WERI-Rb-1 (cell line): ENCODE measurements at regions not wholly inside any gene's neighbourhood (a gene's known extent, or its start where the extent isn't known, plus 50 kb on each side); places are given as distances from the start of the nearest gene placed in this dataset.

Source experiments
- DNase-seq: peaks from one replicate; pipeline ENCODE4 v3.0.0-alpha.2; 2020
- H3K27ac ChIP-seq: fragments of 250-450 bp; sonication (Bioruptor Pico); 2 replicates; pipeline ENCODE4 v1.5.1; 2020; ENCODE audit warnings: mild to moderate bottlenecking, moderate library complexity
- H3K27me3 ChIP-seq: fragments of 250-450 bp; sonication (Bioruptor Pico); 2 replicates; pipeline ENCODE4 v1.5.1; 2021; ENCODE audit warnings: mild to moderate bottlenecking, low read depth, moderate library complexity; ENCODE audit not compliant: insufficient read depth, severe bottlenecking
- H3K36me3 ChIP-seq: fragments of 250-450 bp; sonication (Bioruptor Pico); 2 replicates; pipeline ENCODE4 v1.5.1; 2020; ENCODE audit warnings: mild to moderate bottlenecking, moderate library complexity
- H3K4me3 ChIP-seq: 2 replicates; pipeline ENCODE4 v1.5.1; 2011; ENCODE audit warnings: low read depth, mild to moderate bottlenecking, control low read depth, low read length
- H3K9me3 ChIP-seq: fragments of 250-450 bp; sonication (Bioruptor Pico); 2 replicates; pipeline ENCODE4 v1.5.1; 2021; ENCODE audit warnings: mild to moderate bottlenecking, moderate library complexity; ENCODE audit not compliant: severe bottlenecking
- TF ChIP-seq, protein P1 (sequence below): IDR thresholded peaks from 2 replicates; pipeline ENCODE4 v1.5.1; 2011; ENCODE audit warnings: low read depth, mild to moderate bottlenecking, control low read depth, inconsistent platforms, low read length

DNA sequence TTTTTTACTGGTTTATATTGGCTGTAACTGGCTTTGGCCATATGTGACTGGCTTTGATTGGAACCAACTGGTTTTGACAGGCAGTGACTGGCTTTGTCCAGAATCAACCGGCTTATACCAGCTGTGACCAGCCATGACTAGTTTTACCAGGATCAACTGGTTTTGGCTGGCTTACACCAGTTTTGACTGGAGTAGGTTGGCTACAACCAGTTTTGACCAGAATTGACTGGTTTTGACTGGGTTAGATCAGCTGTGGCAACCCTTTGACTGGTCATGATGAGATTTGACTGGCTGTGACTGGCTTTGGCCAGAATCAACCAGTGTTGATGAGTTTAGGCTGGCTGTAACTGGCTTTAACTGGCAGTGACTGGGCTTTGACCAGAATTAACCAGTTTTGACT lies 169.2 kb upstream of the AMOT start:
- no peak overlapping the region for H3K4me3 ChIP-seq
- no peaks in the 10 kb centered on the region for H3K36me3 ChIP-seq
- peaks cover 55% of the 10 kb centered on the region for H3K27me3 ChIP-seq
- H3K27ac ChIP-seq, result no peak overlapping the region
- H3K9me3 ChIP-seq, result peaks cover 4% of the 10 kb centered on the region
- TF ChIP-seq, protein P1, sequence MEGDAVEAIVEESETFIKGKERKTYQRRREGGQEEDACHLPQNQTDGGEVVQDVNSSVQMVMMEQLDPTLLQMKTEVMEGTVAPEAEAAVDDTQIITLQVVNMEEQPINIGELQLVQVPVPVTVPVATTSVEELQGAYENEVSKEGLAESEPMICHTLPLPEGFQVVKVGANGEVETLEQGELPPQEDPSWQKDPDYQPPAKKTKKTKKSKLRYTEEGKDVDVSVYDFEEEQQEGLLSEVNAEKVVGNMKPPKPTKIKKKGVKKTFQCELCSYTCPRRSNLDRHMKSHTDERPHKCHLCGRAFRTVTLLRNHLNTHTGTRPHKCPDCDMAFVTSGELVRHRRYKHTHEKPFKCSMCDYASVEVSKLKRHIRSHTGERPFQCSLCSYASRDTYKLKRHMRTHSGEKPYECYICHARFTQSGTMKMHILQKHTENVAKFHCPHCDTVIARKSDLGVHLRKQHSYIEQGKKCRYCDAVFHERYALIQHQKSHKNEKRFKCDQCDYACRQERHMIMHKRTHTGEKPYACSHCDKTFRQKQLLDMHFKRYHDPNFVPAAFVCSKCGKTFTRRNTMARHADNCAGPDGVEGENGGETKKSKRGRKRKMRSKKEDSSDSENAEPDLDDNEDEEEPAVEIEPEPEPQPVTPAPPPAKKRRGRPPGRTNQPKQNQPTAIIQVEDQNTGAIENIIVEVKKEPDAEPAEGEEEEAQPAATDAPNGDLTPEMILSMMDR, result no peak
- no peak for DNase-seq

DNA sequence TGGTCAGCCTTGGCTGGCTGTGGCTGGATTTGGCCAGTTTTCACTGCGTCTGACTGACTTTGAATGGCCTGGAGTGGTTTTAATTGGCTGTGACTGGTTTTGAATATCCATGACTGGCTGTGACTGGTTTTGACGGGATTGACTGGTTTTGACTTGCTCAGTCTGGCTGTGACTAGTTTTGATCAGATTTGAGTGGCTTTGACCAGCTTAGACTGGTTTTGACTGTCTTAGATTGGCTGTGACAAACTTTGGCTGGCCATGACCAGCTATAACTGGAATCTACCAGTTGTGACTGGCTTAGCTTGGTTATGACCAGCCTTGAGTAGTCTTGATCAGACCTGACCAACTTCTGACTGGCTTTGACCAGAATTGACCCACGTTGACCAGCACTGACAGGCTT lies 168.4 kb upstream of the AMOT start:
- no peak overlapping the region for H3K4me3 ChIP-seq
- peaks cover 55% of the 10 kb centered on the region for H3K27me3 ChIP-seq
- H3K9me3 ChIP-seq, result peaks cover 4% of the 10 kb centered on the region
- TF ChIP-seq, protein P1, result no peak
- no peak for DNase-seq
- H3K36me3 ChIP-seq, result no peaks in the 10 kb centered on the region
- no peak overlapping the region for H3K27ac ChIP-seq

DNA sequence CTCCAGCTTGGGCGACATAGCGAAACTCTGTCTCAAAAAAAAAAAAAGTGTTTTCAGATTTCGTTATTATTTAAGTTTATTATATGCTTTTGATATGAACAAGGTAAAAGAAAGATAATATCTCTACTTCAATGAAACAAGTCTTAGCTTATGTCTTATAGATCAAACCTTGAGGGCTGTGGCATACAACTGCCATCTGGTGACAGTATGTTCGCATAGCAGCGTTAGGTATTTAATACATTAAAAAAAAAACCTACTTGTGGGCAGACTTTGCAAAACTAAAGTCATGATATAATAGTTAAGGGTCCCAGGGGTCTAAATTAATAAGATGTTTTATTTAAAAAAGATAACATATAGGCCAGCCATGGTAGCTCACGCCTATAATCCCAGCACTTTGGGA lies 161.2 kb upstream of the AMOT start:
- H3K27ac ChIP-seq, result no peak overlapping the region

DNA sequence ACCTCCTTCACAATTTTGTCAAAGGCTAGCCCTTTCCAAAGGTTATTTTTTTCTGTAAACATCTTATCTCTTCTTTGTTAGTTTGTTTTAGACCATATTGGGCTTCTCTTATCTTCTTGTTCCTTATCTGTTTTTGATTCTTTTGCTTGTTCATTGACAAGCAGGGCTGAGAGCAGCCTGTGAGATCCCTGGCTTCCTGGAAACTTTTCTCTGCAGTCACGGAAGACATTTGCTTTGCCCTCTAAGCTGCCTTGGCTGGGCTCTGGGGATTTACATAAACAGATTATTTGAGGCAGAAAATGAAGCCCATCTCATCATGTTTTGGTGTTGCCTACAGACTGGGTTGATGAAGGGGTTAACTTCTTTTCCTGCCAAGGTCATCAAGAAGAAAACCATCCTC lies 157.4 kb upstream of the AMOT start:
- H3K9me3 ChIP-seq, result no peaks in the 10 kb centered on the region

More for the DNA sequence above, 161.2 kb upstream of the AMOT start:
- DNase-seq, result no peak
- Histone ChIP-seq H3K27me3 (peaks cover 81% of the 10 kb centered on the region), H3K4me3 (no peak overlapping the region), H3K9me3 (no peaks in the 10 kb centered on the region), H3K36me3 (no peaks in the 10 kb centered on the region)
- TF ChIP-seq, protein P1, result no peak

DNA sequence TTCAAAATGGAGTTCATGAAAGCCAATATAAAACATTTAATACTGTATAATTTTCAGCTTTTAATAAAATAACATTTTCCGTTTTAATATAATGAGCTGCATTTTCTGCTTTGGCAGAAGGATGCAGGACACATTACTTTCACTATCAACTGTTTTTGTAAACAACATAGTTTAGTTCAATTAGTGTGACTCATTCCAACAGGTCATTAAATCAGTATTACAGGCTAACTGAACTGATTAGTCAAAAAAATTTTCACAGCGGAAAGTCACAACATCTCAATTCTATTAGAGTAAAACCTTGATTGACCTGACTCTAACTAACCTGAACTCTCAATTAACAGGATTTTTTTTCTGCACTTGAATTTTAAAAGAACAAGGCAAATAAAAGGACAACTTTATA lies 151.2 kb upstream of the AMOT start:
- Histone ChIP-seq H3K9me3 (no peaks in the 10 kb centered on the region), H3K27ac (no peak overlapping the region), H3K4me3 (no peak overlapping the region), H3K36me3 (no peaks in the 10 kb centered on the region), H3K27me3 (peaks cover 94% of the 10 kb centered on the region)
- DNase-seq, result no peak
- TF ChIP-seq, protein P1, result no peak

More for the DNA sequence above, 157.4 kb upstream of the AMOT start:
- no peak for DNase-seq
- peaks cover 84% of the 10 kb centered on the region for H3K27me3 ChIP-seq
- H3K4me3 ChIP-seq, result no peak overlapping the region
- no peaks in the 10 kb centered on the region for H3K36me3 ChIP-seq
- TF ChIP-seq, protein P1, result no peak
- no peak overlapping the region for H3K27ac ChIP-seq

DNA sequence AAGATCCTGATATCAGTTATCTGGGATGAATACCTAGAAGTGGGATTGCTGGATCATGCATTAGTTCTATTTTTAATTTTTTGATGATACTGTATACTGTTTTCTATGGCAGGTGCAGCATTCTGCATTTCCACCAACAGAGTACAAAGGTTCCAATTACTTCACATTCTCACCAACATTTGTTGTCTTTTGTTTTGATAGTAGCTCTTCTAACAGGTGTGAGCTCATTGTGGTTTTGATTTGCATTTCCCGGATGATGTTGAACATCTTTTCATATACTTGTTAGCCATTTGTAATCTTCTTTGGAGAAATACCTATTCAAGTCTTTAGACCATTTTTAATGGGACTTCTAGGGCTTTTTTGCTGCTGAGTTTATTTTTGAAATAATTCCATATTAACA lies 139.2 kb upstream of the AMOT start:
- Histone ChIP-seq H3K27ac (no peak overlapping the region), H3K4me3 (no peak overlapping the region), H3K9me3 (no peaks in the 10 kb centered on the region), H3K27me3 (peaks cover 49% of the 10 kb centered on the region), H3K36me3 (no peaks in the 10 kb centered on the region)
- TF ChIP-seq, protein P1, result no peak
- no peak for DNase-seq
